ENCODE measurements at regions not wholly inside any gene's neighbourhood (a gene's known extent, or its start where the extent isn't known, plus 50 kb on each side); places are given as distances from the start of the nearest gene placed in this dataset.

- CTCF ChIA-PET (ENCODE audit: partially characterized antibody) = no interaction called here
- H3K9me3 ChIP-seq (ENCODE audit: insufficient read depth in 2 of 2, low read depth in 1 of 2, low read length in 1 of 2) = no peaks in the 10 kb centered on the region
- TF ChIP-seq KDM4A (IDR thresholded peaks at IDR 0.05; ENCODE audit: low read depth, low read length, severe bottlenecking) (no peak), HDAC6 (IDR thresholded peaks at IDR 0.05; ENCODE audit: low read depth, low read length) (no peak), USF2 (IDR thresholded peaks at IDR 0.05; ENCODE audit: low read length) (no peak), EGR1 (IDR thresholded peaks at IDR 0.05; ENCODE audit: borderline replicate concordance, low read depth, low read length) (no peak), JUN (IDR thresholded peaks at IDR 0.05; ENCODE audit: low read depth, low read length) (no peak), SRF (IDR thresholded peaks at IDR 0.05; ENCODE audit: low read depth, low read length) (no peak), TCF12 (IDR thresholded peaks at IDR 0.05; ENCODE audit: low read depth, low read length) (no peak), CREB1 (IDR thresholded peaks at IDR 0.05) (no peak), NRF1 (IDR thresholded peaks at IDR 0.05; ENCODE audit: low read depth, low read length) (no peak), BACH1 (IDR thresholded peaks at IDR 0.05; ENCODE audit: low read length) (no peak), CTCF (IDR thresholded peaks at IDR 0.05; ENCODE audit: control extremely low read depth in 1 of 3, insufficient read depth in 1 of 3, low read depth in 1 of 3, low read length in 3 of 3) (no peak), TEAD4 (IDR thresholded peaks at IDR 0.05; ENCODE audit: low read depth, low read length) (no peak)
Measured at GRCh38 chr11:100460426-100460825, 226.7 kb upstream of the ARHGAP42 start.

More at GRCh38 chr11:100460426-100460825, 226.7 kb upstream of the ARHGAP42 start:
- Histone ChIP-seq H2BK5ac (ENCODE audit: low read depth, low read length) (no peak overlapping the region), H3K4me1 (replicated peaks in 1 of 4; ENCODE audit: control insufficient read depth in 3 of 4, insufficient read depth in 4 of 4, low read length in 3 of 4) (no peaks in the 10 kb centered on the region), H3K79me1 (ENCODE audit: low read depth, low read length) (no peaks in the 10 kb centered on the region), H2BK120ac (replicated peaks; ENCODE audit: low read depth, low read length) (no peak overlapping the region), H3K23ac (ENCODE audit: insufficient read length) (no peak overlapping the region), H2AFZ (ENCODE audit: low read length) (no peak overlapping the region), H4K8ac (ENCODE audit: extremely low read depth, insufficient read depth, low read length) (no peak overlapping the region), H2AK5ac (ENCODE audit: low read depth, low read length) (no peak overlapping the region), H2BK20ac (ENCODE audit: low read length) (no peak overlapping the region), H3K27me3 (replicated peaks in 1 of 4; ENCODE audit: control insufficient read depth in 3 of 4, extremely low read depth in 1 of 4, insufficient read depth in 3 of 4, low read length in 3 of 4) (no peaks in the 10 kb centered on the region), H3K4ac (replicated peaks; ENCODE audit: insufficient read length, low read depth, low read length) (no peak overlapping the region), H3K4me2 (ENCODE audit: insufficient read depth in 1 of 2, low read depth in 2 of 2, low read length in 2 of 2) (no peak overlapping the region), H3K18ac (ENCODE audit: extremely low read depth, low read length) (no peak overlapping the region), H3K9ac (replicated peaks in 1 of 4; ENCODE audit: extremely low read depth in 1 of 4, low read depth in 3 of 4, low read length in 3 of 4) (no peak overlapping the region), H2BK15ac (ENCODE audit: low read length) (no peak overlapping the region), H3K4me3 (ENCODE audit: extremely low read depth in 1 of 4, insufficient read depth in 2 of 4, low read depth in 3 of 4, low read length in 4 of 4) (no peak overlapping the region), H3K14ac (ENCODE audit: insufficient read length) (no peak overlapping the region), H3K79me2 (ENCODE audit: control insufficient read depth in 1 of 2, insufficient read depth in 2 of 2, low read length in 2 of 2) (no peaks in the 10 kb centered on the region), H2BK12ac (ENCODE audit: low read depth, low read length) (no peak overlapping the region), H3K23me2 (ENCODE audit: low read depth, low read length) (no peaks in the 10 kb centered on the region), H4K20me1 (replicated peaks in 1 of 2; ENCODE audit: control insufficient read depth in 1 of 2, insufficient read depth in 2 of 2, low read length in 2 of 2) (no peaks in the 10 kb centered on the region), H3K27ac (ENCODE audit: low read depth, low read length) (no peak overlapping the region), H3K36me3 (ENCODE audit: control insufficient read depth in 2 of 4, insufficient read depth in 4 of 4, low read length in 3 of 4) (no peaks in the 10 kb centered on the region), H4K5ac (ENCODE audit: insufficient read length, low read depth, low read length) (no peak overlapping the region), H3K56ac (replicated peaks; ENCODE audit: insufficient read length, low read depth, low read length) (no peak overlapping the region), H4K91ac (replicated peaks; ENCODE audit: insufficient read length, low read length) (no peak overlapping the region)
- 90% methylated on average over 3 of the region's 3 CpGs; no CpG with 5 or more reads in 1 of the 2 experiments for WGBS, 2 experiments (ENCODE audit: extremely low coverage in 1 of 2, insufficient coverage in 1 of 2, insufficient read length in 1 of 2, insufficient replicate concordance in 2 of 2, low coverage in 1 of 2, low lambda C conversion rate in 2 of 2, missing lambda C conversion rate in 1 of 2)
- FAIRE-seq (no peak), DNase-seq (ENCODE audit: low read depth in 1 of 2, low spot score in 2 of 2) (no peak)
- POLR2A ChIA-PET (ENCODE audit: partially characterized antibody) = interaction anchor here (1.4 kb wide), 1 partner anchor 14 kb away, joined by 3 read pairs; no protein-coding TSS in a partner anchor
